HG02885 (cell line): ENCODE measurements at regions not wholly inside any gene's neighbourhood (a gene's known extent, or its start where the extent isn't known, plus 50 kb on each side); places are given as distances from the start of the nearest gene placed in this dataset.

ENCODE experiments used
- ATAC-seq: cut with Tn5 transposase; IDR thresholded peaks from one replicate; pipeline ENCODE4 v1.9.1; 2021; ENCODE audit warnings: mild to moderate bottlenecking; ENCODE audit not compliant: unreplicated experiment, poor library complexity

- no peak for ATAC-seq
Measured at GRCh38 chr2:121000804-121001203, 265.1 kb downstream of the GLI2 start.

GRCh38 chr2:121001641-121002040 lies 266.0 kb downstream of the GLI2 start:
- ATAC-seq = no peak

GRCh38 chr2:121002597-121002996 lies 266.9 kb downstream of the GLI2 start:
- ATAC-seq = no peak

- no peak for ATAC-seq
Measured at GRCh38 chr2:121003391-121003790, 267.7 kb downstream of the GLI2 start.

- no peak for ATAC-seq
Measured at GRCh38 chr2:121004359-121004758, 268.7 kb downstream of the GLI2 start.

GRCh38 chr2:121004950-121005349 lies 269.3 kb downstream of the GLI2 start:
- ATAC-seq = no peak

GRCh38 chr2:121005453-121005852 lies 269.8 kb downstream of the GLI2 start:
- no peak for ATAC-seq

GRCh38 chr2:121006743-121007489 lies 271.2 kb downstream of the GLI2 start:
- no peak for ATAC-seq

GRCh38 chr2:121007490-121007853 lies 271.8 kb downstream of the GLI2 start:
- no peak for ATAC-seq

- ATAC-seq = no peak
Measured at GRCh38 chr2:121008975-121009374, 273.3 kb downstream of the GLI2 start.

GRCh38 chr2:121010998-121011397 lies 274.0 kb downstream of the TFCP2L1 start:
- ATAC-seq = no peak

GRCh38 chr2:121014876-121015275 lies 270.1 kb downstream of the TFCP2L1 start:
- no peak for ATAC-seq

- ATAC-seq = no peak
Measured at GRCh38 chr2:121015971-121016485, 269.0 kb downstream of the TFCP2L1 start.

GRCh38 chr2:121017396-121017795 lies 267.6 kb downstream of the TFCP2L1 start:
- no peak for ATAC-seq

- ATAC-seq = no peak
Measured at GRCh38 chr2:121018136-121019061, 266.6 kb downstream of the TFCP2L1 start.

GRCh38 chr2:121019071-121019470 lies 265.9 kb downstream of the TFCP2L1 start:
- ATAC-seq = no peak

- ATAC-seq = no peak
Measured at GRCh38 chr2:121019756-121020155, 265.2 kb downstream of the TFCP2L1 start.

GRCh38 chr2:121021685-121022084 lies 263.3 kb downstream of the TFCP2L1 start:
- ATAC-seq = no peak

GRCh38 chr2:121028577-121028976 lies 256.4 kb downstream of the TFCP2L1 start:
- ATAC-seq = no peak

- ATAC-seq = no peak
Measured at GRCh38 chr2:121030523-121030922, 254.5 kb downstream of the TFCP2L1 start.
